Heart left ventricle (tissue), 16 donors: ENCODE measurements at regions not wholly inside any gene's neighbourhood (a gene's known extent, or its start where the extent isn't known, plus 50 kb on each side); places are given as distances from the start of the nearest gene placed in this dataset.
"Not testable (repeated sequence)": the region's sequence is repeated elsewhere in the genome, so short reads cannot be mapped to it uniquely, and the experiment has no call there.

Experiments used
- ATAC-seq, 4 donors: fragments of 200-7000 bp; cut with Tn5 transposase; one replicate each; pipeline ENCODE4 v1.9.1; 2020 to 2022; ENCODE audit warnings: moderate library complexity in 4 of 4, mild to moderate bottlenecking in 3 of 4, moderate number of reproducible peaks in 1 of 4
- DNase-seq, 5 donors: peaks; one replicate each; pipeline ENCODE4 v3.0.0-alpha.2; 2020
- H3K27ac ChIP-seq, 12 donors: fragments of 200-600 bp; sonication (generic) in 4 of 12; one replicate each; pipeline versions ENCODE4 v1.5.0 to v1.8.0; 2016 to 2022; ENCODE audit warnings: mild to moderate bottlenecking in 2 of 12
- H3K27me3 ChIP-seq, 9 donors: fragments of 200-600 bp; sonication (generic) in 2 of 9; one replicate each; pipeline versions ENCODE4 v1.5.1 to v1.8.0; 2016 to 2022; ENCODE audit warnings: mild to moderate bottlenecking in 3 of 9
- H3K36me3 ChIP-seq, 9 donors: fragments of 200-600 bp; sonication (generic) in 2 of 9; one replicate each; pipeline versions ENCODE4 v1.5.0 to v1.8.0; 2018 to 2022; ENCODE audit warnings: mild to moderate bottlenecking in 2 of 9
- H3K4me1 ChIP-seq, 12 donors: fragments of 200-600 bp; sonication (generic) in 4 of 12; one replicate each; pipeline versions ENCODE4 v1.5.0 to v1.8.0; 2016 to 2022; ENCODE audit warnings: mild to moderate bottlenecking in 3 of 12
- H3K4me3 ChIP-seq, 12 donors: fragments of 200-600 bp; sonication (generic) in 4 of 12; one replicate each; pipeline versions ENCODE4 v1.5.0 to v1.8.0; 2017 to 2022; ENCODE audit warnings: mild to moderate bottlenecking in 9 of 12, moderate library complexity in 4 of 12
- H3K9me3 ChIP-seq, 12 donors: fragments of 200-600 bp; sonication (generic) in 4 of 12; one replicate each; pipeline versions ENCODE4 v1.5.0 to v1.8.0; 2016 to 2022; ENCODE audit warnings: mild to moderate bottlenecking in 1 of 12
- CTCF ChIP-seq, 12 donors: fragments of 200-600 bp; sonication (generic) in 4 of 12; IDR thresholded peaks; one replicate each; pipeline versions ENCODE4 v1.5.0 to v1.8.0; 2018 to 2022; ENCODE audit warnings: antibody characterized with exemption in 12 of 12, mild to moderate bottlenecking in 5 of 12
- POLR2A ChIP-seq, 2 donors: fragments of 450-650 bp; IDR thresholded peaks; one replicate each; pipeline ENCODE4 v1.6.1; 2017; ENCODE audit warnings: antibody characterized with exemption in 2 of 2, mild to moderate bottlenecking in 2 of 2, moderate library complexity in 2 of 2
- WGBS, 4 donors: extraction: QIAGEN DNeasy Blood & Tissue Kit in 2 of 4; methylation state at CpG; one replicate each; pipeline versions ENCODE4 v1.1.5 to v1.1.7; 2013 to 2018; 5-methylcytosine and 5-hydroxymethylcytosine counted together
- intact Hi-C, 10 donors: fragments of 100-400 bp; cut with DNase I; formaldehyde crosslinking; loops; one replicate each; pipeline versions ENCODE4 v1.11.1 to v1.14.2; 2022
- donor health status: ischemic (EF 13 %, LVEDD 7.1; RV severe dilation, severe dysfunction).
- donor health status: healthy with polysubstance abuse.
- donor health status: DM: no; HTN: yes; CAD: no.
- donor health status: DM: no; HTN: no; CAD: no.
- donor health status: ischemic (EF 25% LVEDD 6.9; RV normal size, moderate dysfunction).
- donor health status: ischemic (EF 25% LVEDD 5.7; RV mildly dilated, moderate dysfunction).
- donor health status: healthy.
- donor health status: DM: yes; HTN: yes; CAD: no.
- donor health status: ischemic (EF 35%, LVEDD 5.7; RV mildly dilated, moderate dysfunction).
- donor health status: nonischemic (EF 11% LVEDD 7.7; RV severe dilation, severe dysfunction).
- donor health status: DM: yes; HTN: yes; CAD: no.
- donor health status: PGD.
- donor health status: ischemic (EF 29% LVEDD 5.4; RV normal size, mild dysfunction).
- donor health status: nonischemic (EF 23%, LVEDD 6.1; RV moderate dilation, normal function).

- intact Hi-C loops, result no loop called here
- WGBS, 4 donors, result 82 to 95% (median 83%) methylated on average over 5 to 6 of the region's 6 CpGs
- Histone ChIP-seq H3K36me3 (no peaks in the 10 kb centered on the region), H3K4me3 (no peak overlapping the region), H3K27ac (no peak overlapping the region), H3K27me3 (no peaks in the 10 kb centered on the region), H3K4me1 (peaks cover 0 to 25% (median 10%) of the 10 kb centered on the region in 12 donors), H3K9me3 (peaks cover 0 to 12% (median 8%) of the 10 kb centered on the region in 12 donors)
- no peak for ATAC-seq
- TF ChIP-seq CTCF (IDR thresholded peaks at IDR 0.05) (no peak), POLR2A (IDR thresholded peaks at IDR 0.05) (no peak)
- no peak for DNase-seq
These were observed 79.9 kb upstream of the NCOR2 start for GRCh38 chr12:124647316-124647715.

- DNase-seq (peak in 1 of 5 donors; percentile 35), ATAC-seq (peak in 2 of 4 donors; percentile 8 to 29)
- Histone ChIP-seq H3K27me3 (no peaks in the 10 kb centered on the region), H3K27ac (peak overlapping the region in 1 of 12 donors; percentile 70), H3K4me3 (peak overlapping the region in 1 of 12 donors; percentile 34), H3K36me3 (no peaks in the 10 kb centered on the region), H3K9me3 (peaks cover 0 to 12% (median 8%) of the 10 kb centered on the region in 12 donors), H3K4me1 (peaks cover 0 to 18% (median 3%) of the 10 kb centered on the region in 12 donors)
- intact Hi-C loops, result no loop called here
- TF ChIP-seq POLR2A (IDR thresholded peaks at IDR 0.05) (no peak), CTCF (IDR thresholded peaks at IDR 0.05) (no peak)
- 56 to 69% (median 63%) methylated on average over 32 to 34 of the region's 34 CpGs for WGBS, 4 donors
These were observed 79.2 kb upstream of the NCOR2 start for GRCh38 chr12:124646385-124647230.

- H3K27ac ChIP-seq, result peak overlapping the region in 1 of 12 donors; percentile 70
- H3K27me3 ChIP-seq, result no peaks in the 10 kb centered on the region
- no peak for TF ChIP-seq CTCF (IDR thresholded peaks at IDR 0.05)
- DNase-seq (no peak), ATAC-seq (no peak)
- no peaks in the 10 kb centered on the region for H3K36me3 ChIP-seq
- H3K9me3 ChIP-seq, result peaks cover 0 to 12% (median 8%) of the 10 kb centered on the region in 12 donors
- H3K4me3 ChIP-seq, result no peak overlapping the region
- H3K4me1 ChIP-seq, result peaks cover 0 to 9% (median 0%) of the 10 kb centered on the region in 12 donors
- intact Hi-C loops, result no loop called here
- 74 to 84% (median 79%) methylated on average over 17 to 18 of the region's 18 CpGs for WGBS, 4 donors
These were observed 78.3 kb upstream of the NCOR2 start for GRCh38 chr12:124645530-124646244.

GRCh38 chr12:124643768-124644167 lies 76.4 kb upstream of the NCOR2 start:
- 96 to 98% (median 97%) methylated on average over 6 of the region's 6 CpGs for WGBS, 4 donors
- H3K36me3 ChIP-seq, H3K27ac ChIP-seq, H3K4me3 ChIP-seq, intact Hi-C loops, DNase-seq, H3K27me3 ChIP-seq, H3K9me3 ChIP-seq, ATAC-seq: not testable (repeated sequence)
- H3K4me1 ChIP-seq, result peaks cover 0 to 21% (median 0%) of the 10 kb centered on the region in 12 donors
